Testis (tissue), 2 donors: ENCODE measurements at regions not wholly inside any gene's neighbourhood (a gene's known extent, or its start where the extent isn't known, plus 50 kb on each side); places are given as distances from the start of the nearest gene placed in this dataset.

Source experiments
- POLR2A ChIP-seq: fragments of 450-650 bp; IDR thresholded peaks from one replicate; pipeline ENCODE4 v1.6.1; 2017; ENCODE audit warnings: antibody characterized with exemption, mild to moderate bottlenecking, moderate library complexity
- TF ChIP-seq, protein P1 (sequence below), 3 experiments: fragments of 450-650 bp in 2 of 3; fragments of 200-600 bp in 1 of 3; sonication (generic) in 1 of 3; IDR thresholded peaks; one replicate each; pipeline ENCODE4 v1.5.1; 2016 to 2019; ENCODE audit warnings: antibody characterized with exemption in 3 of 3, mild to moderate bottlenecking in 2 of 3, moderate library complexity in 1 of 3

- TF ChIP-seq, protein P1, sequence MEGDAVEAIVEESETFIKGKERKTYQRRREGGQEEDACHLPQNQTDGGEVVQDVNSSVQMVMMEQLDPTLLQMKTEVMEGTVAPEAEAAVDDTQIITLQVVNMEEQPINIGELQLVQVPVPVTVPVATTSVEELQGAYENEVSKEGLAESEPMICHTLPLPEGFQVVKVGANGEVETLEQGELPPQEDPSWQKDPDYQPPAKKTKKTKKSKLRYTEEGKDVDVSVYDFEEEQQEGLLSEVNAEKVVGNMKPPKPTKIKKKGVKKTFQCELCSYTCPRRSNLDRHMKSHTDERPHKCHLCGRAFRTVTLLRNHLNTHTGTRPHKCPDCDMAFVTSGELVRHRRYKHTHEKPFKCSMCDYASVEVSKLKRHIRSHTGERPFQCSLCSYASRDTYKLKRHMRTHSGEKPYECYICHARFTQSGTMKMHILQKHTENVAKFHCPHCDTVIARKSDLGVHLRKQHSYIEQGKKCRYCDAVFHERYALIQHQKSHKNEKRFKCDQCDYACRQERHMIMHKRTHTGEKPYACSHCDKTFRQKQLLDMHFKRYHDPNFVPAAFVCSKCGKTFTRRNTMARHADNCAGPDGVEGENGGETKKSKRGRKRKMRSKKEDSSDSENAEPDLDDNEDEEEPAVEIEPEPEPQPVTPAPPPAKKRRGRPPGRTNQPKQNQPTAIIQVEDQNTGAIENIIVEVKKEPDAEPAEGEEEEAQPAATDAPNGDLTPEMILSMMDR (IDR thresholded peaks at IDR 0.05), result no peak
- TF ChIP-seq POLR2A, result no peak
Measured at GRCh38 chr2:104481341-104481740, 372.6 kb upstream of the POU3F3 start.
